PC-3 (cell line): ENCODE measurements at regions not wholly inside any gene's neighbourhood (a gene's known extent, or its start where the extent isn't known, plus 50 kb on each side); places are given as distances from the start of the nearest gene placed in this dataset.

Experiments
- ATAC-seq: fragments of 200-7000 bp; cut with Tn5 transposase; 2 replicates; pipeline ENCODE4 v1.9.1; 2020; ENCODE audit warnings: mild to moderate bottlenecking, moderate library complexity
- BruUV-seq: library from RNA; stranded (reverse); fragments of 400-500 nt; replicated peaks from 2 replicates; lab custom pipeline; 2021; lab: Mats Ljungman, UMichigan
- CTCF ChIA-PET: fragments of 300-600 bp; sonication (Branson Sonifier 250); formaldehyde crosslinking; loops from one replicate; lab custom pipeline; 2022; ENCODE audit warnings: antibody characterized with exemption; lab: Charles Lee
- POLR2A ChIA-PET: fragments of 300-600 bp; sonication (Branson Sonifier 250); formaldehyde crosslinking; loops from one replicate; lab custom pipeline; 2022; ENCODE audit warnings: antibody characterized with exemption; ENCODE audit not compliant: unreplicated experiment; lab: Charles Lee
- DNase-seq: peaks from one replicate; pipeline ENCODE4 v3.0.0-alpha.2; 2015
- H2AFZ ChIP-seq: fragments of 300-600 bp; sonication (generic); 2 replicates; pipeline ENCODE4 v1.6.0; 2016; ENCODE audit warnings: antibody characterized with exemption, low read length
- H3F3A ChIP-seq: fragments of 300-600 bp; sonication (generic); one replicate; pipeline ENCODE4 v1.6.0; 2017; ENCODE audit warnings: antibody characterized with exemption, low read length, control low read depth, mild to moderate bottlenecking; ENCODE audit not compliant: unreplicated experiment
- H3K27ac ChIP-seq: fragments of 300-600 bp; sonication (generic); 2 replicates; pipeline ENCODE4 v1.5.1; 2016; ENCODE audit warnings: mild to moderate bottlenecking, low read length
- H3K27me3 ChIP-seq: fragments of 300-600 bp; sonication (generic); 2 replicates; pipeline ENCODE4 v1.6.1; 2016; ENCODE audit warnings: low read length, mixed read lengths
- H3K36me3 ChIP-seq: fragments of 300-600 bp; sonication (generic); 2 replicates; pipeline ENCODE4 v1.6.1; 2016; ENCODE audit warnings: low read depth, mixed run types, low read length, mixed read lengths
- H3K4me1 ChIP-seq: fragments of 300-600 bp; sonication (generic); 2 replicates; pipeline ENCODE4 v1.5.1; 2016; ENCODE audit warnings: low read length; ENCODE audit not compliant: insufficient read depth
- H3K4me2 ChIP-seq: fragments of 300-600 bp; sonication (generic); 2 replicates; pipeline ENCODE4 v1.6.0; 2016; ENCODE audit warnings: low read length
- H3K4me3 ChIP-seq: fragments of 300-600 bp; sonication (generic); 2 replicates; pipeline ENCODE4 v1.5.1; 2016; ENCODE audit warnings: mild to moderate bottlenecking, low read length, mixed read lengths
- H3K79me2 ChIP-seq: fragments of 300-600 bp; sonication (generic); 2 replicates; pipeline ENCODE4 v1.6.1; 2017; ENCODE audit warnings: low read length, mixed read lengths
- H3K9ac ChIP-seq: fragments of 300-600 bp; sonication (generic); 2 replicates; pipeline ENCODE4 v1.6.0; 2016; ENCODE audit warnings: mild to moderate bottlenecking, low read length
- H3K9me2 ChIP-seq: fragments of 300-600 bp; sonication (generic); replicated peaks from 2 replicates; pipeline ENCODE4 v1.6.1; 2016; ENCODE audit warnings: mixed run types, low read length, mixed read lengths
- H3K9me3 ChIP-seq: fragments of 300-600 bp; sonication (generic); 2 replicates; pipeline ENCODE4 v1.6.1; 2016; ENCODE audit warnings: low read length, mixed read lengths
- H4K20me1 ChIP-seq: fragments of 300-600 bp; sonication (generic); 2 replicates; pipeline ENCODE4 v1.6.1; 2016; ENCODE audit warnings: low read length, mixed read lengths
- CTCF ChIP-seq: fragments of 300-600 bp; sonication (generic); conservative IDR thresholded peaks from 2 replicates; pipeline ENCODE4 v1.5.1; 2017; ENCODE audit warnings: antibody characterized with exemption, low read depth, mild to moderate bottlenecking, low read length
- EZH2 ChIP-seq: fragments of 300-600 bp; sonication (generic); IDR thresholded peaks from one replicate; pipeline ENCODE4 v1.6.1; 2017; ENCODE audit warnings: antibody characterized with exemption, mild to moderate bottlenecking, low read length; ENCODE audit not compliant: unreplicated experiment
- EZH2phosphoT487 ChIP-seq: fragments of 300-600 bp; sonication (generic); IDR thresholded peaks from 2 replicates; pipeline ENCODE4 v1.6.1; 2018; ENCODE audit warnings: mild to moderate bottlenecking, antibody characterized with exemption, low read length, borderline replicate concordance
- intact Hi-C: fragments of 100-400 bp; cut with micrococcal nuclease; formaldehyde crosslinking; loops from 2 replicates; pipeline ENCODE4 v1.9.0; 2023

- H3K4me3 ChIP-seq, result no peak overlapping the region
- H3K9me2 ChIP-seq, result no peaks in the 10 kb centered on the region
- no peak overlapping the region for H2AFZ ChIP-seq
- H4K20me1 ChIP-seq, result no peaks in the 10 kb centered on the region
- H3K27ac ChIP-seq, result no peak overlapping the region
- no peaks in the 10 kb centered on the region for H3K79me2 ChIP-seq
- no peaks in the 10 kb centered on the region for H3K9me3 ChIP-seq
- peaks cover 6% of the 10 kb centered on the region; the same call in 1 of the 2 replicates for H3K4me1 ChIP-seq
- ATAC-seq (peak; percentile 20), DNase-seq (no peak)
- H3K4me2 ChIP-seq, result 0 out of 2 replicates have a peak overlapping the region, but pooled peaks have one; percentile 26
- no peak overlapping the region for H3K9ac ChIP-seq
- BruUV-seq, result no TSS peak
- intact Hi-C loops, result no loop called here
- TF ChIP-seq EZH2phosphoT487, result no peak
- TF ChIP-seq EZH2, result no peak
- TF ChIP-seq CTCF, result no peak
- no peaks in the 10 kb centered on the region for H3F3A ChIP-seq
- no peaks in the 10 kb centered on the region for H3K36me3 ChIP-seq
- ChIA-PET CTCF (interaction anchor here (0.6 kb wide), 1 partner anchor 133 kb away, joined by 4 read pairs; no protein-coding TSS in a partner anchor), POLR2A (no interaction called here)
- no peaks in the 10 kb centered on the region for H3K27me3 ChIP-seq
These were observed 203.6 kb downstream of the PIK3R1 start for GRCh38 chr5:68419081-68419636.

GRCh38 chr5:68419637-68420452 lies 204.3 kb downstream of the PIK3R1 start:
- Histone ChIP-seq H3K27me3 (no peaks in the 10 kb centered on the region), H3K4me1 (peaks cover 6% of the 10 kb centered on the region; the same call in 1 of the 2 replicates), H2AFZ (no peak overlapping the region), H3K9me3 (no peaks in the 10 kb centered on the region), H3K27ac (no peak overlapping the region), H3K4me2 (0 out of 2 replicates have a peak overlapping the region, but pooled peaks have one; percentile 26), H4K20me1 (no peaks in the 10 kb centered on the region), H3F3A (no peaks in the 10 kb centered on the region), H3K9ac (no peak overlapping the region), H3K79me2 (no peaks in the 10 kb centered on the region), H3K4me3 (no peak overlapping the region), H3K36me3 (no peaks in the 10 kb centered on the region), H3K9me2 (no peaks in the 10 kb centered on the region)
- CTCF ChIA-PET, result no interaction called here
- TF ChIP-seq EZH2phosphoT487, result no peak
- TF ChIP-seq CTCF, result no peak
- TF ChIP-seq EZH2, result no peak
- DNase-seq (no peak), ATAC-seq (peak; percentile 60)
- POLR2A ChIA-PET, result no interaction called here
- intact Hi-C loops, result no loop called here
- BruUV-seq, result no TSS peak
